ENCODE measurements at regions not wholly inside any gene's neighbourhood (a gene's known extent, or its start where the extent isn't known, plus 50 kb on each side); places are given as distances from the start of the nearest gene placed in this dataset.

GRCh38 chr7:109121599-109122300 is 552.1 kb downstream of the DNAJB9 start:
- DNase-seq (ENCODE audit: extremely low read depth in 1 of 2, low read depth in 1 of 2), result no peak

- no peak for DNase-seq (ENCODE audit: extremely low read depth in 1 of 2, low read depth in 1 of 2)
Measured at GRCh38 chr7:109125001-109125400, 555.3 kb downstream of the DNAJB9 start.

- no peak for DNase-seq (ENCODE audit: extremely low read depth in 1 of 2, low read depth in 1 of 2)
Measured at GRCh38 chr7:109126404-109127050, 556.9 kb downstream of the DNAJB9 start.

GRCh38 chr7:109127145-109127544 is 557.5 kb downstream of the DNAJB9 start:
- DNase-seq (ENCODE audit: extremely low read depth in 1 of 2, low read depth in 1 of 2), result no peak

- no peak for DNase-seq (ENCODE audit: extremely low read depth in 1 of 2, low read depth in 1 of 2)
Measured at GRCh38 chr7:109131141-109131540, 561.5 kb downstream of the DNAJB9 start.

GRCh38 chr7:109136893-109137292 is 567.2 kb downstream of the DNAJB9 start:
- no peak for DNase-seq (ENCODE audit: extremely low read depth in 1 of 2, low read depth in 1 of 2)

GRCh38 chr7:109154748-109155147 is 585.1 kb downstream of the DNAJB9 start:
- no peak for DNase-seq (ENCODE audit: extremely low read depth in 1 of 2, low read depth in 1 of 2)

GRCh38 chr7:109158246-109158645 is 588.6 kb downstream of the DNAJB9 start:
- DNase-seq (ENCODE audit: extremely low read depth in 1 of 2, low read depth in 1 of 2), result no peak

GRCh38 chr7:109176661-109177060 is 607.0 kb downstream of the DNAJB9 start:
- DNase-seq (ENCODE audit: extremely low read depth in 1 of 2, low read depth in 1 of 2), result no peak

- no peak for DNase-seq (ENCODE audit: extremely low read depth in 1 of 2, low read depth in 1 of 2)
Measured at GRCh38 chr7:109178342-109178741, 608.7 kb downstream of the DNAJB9 start.

- DNase-seq (ENCODE audit: extremely low read depth in 1 of 2, low read depth in 1 of 2), result no peak
Measured at GRCh38 chr7:109179601-109180000, 609.9 kb downstream of the DNAJB9 start.

- no peak for DNase-seq (ENCODE audit: extremely low read depth in 1 of 2, low read depth in 1 of 2)
Measured at GRCh38 chr7:109190766-109191398, 621.2 kb downstream of the DNAJB9 start.

- DNase-seq (ENCODE audit: extremely low read depth in 1 of 2, low read depth in 1 of 2), result no peak
Measured at GRCh38 chr7:109206196-109206595, 636.5 kb downstream of the DNAJB9 start.

GRCh38 chr7:109213081-109213480 is 643.4 kb downstream of the DNAJB9 start:
- no peak for DNase-seq (ENCODE audit: extremely low read depth in 1 of 2, low read depth in 1 of 2)

GRCh38 chr7:109215341-109215740 is 645.7 kb downstream of the DNAJB9 start:
- no peak for DNase-seq (ENCODE audit: extremely low read depth in 1 of 2, low read depth in 1 of 2)

GRCh38 chr7:109224100-109224499 is 654.4 kb downstream of the DNAJB9 start:
- DNase-seq (ENCODE audit: extremely low read depth in 1 of 2, low read depth in 1 of 2), result no peak

- DNase-seq (ENCODE audit: extremely low read depth in 1 of 2, low read depth in 1 of 2), result no peak
Measured at GRCh38 chr7:109226699-109227098, 657.0 kb downstream of the DNAJB9 start.

- no peak for DNase-seq (ENCODE audit: extremely low read depth in 1 of 2, low read depth in 1 of 2)
Measured at GRCh38 chr7:109235316-109235715, 665.6 kb downstream of the DNAJB9 start.

- no peak for DNase-seq (ENCODE audit: extremely low read depth in 1 of 2, low read depth in 1 of 2)
Measured at GRCh38 chr7:109246330-109247077, 676.8 kb downstream of the DNAJB9 start.

- no peak for DNase-seq (ENCODE audit: extremely low read depth in 1 of 2, low read depth in 1 of 2)
Measured at GRCh38 chr7:109256762-109257560, 687.3 kb downstream of the DNAJB9 start.

- no peak for DNase-seq (ENCODE audit: extremely low read depth in 1 of 2, low read depth in 1 of 2)
Measured at GRCh38 chr7:109259151-109259550, 689.5 kb downstream of the DNAJB9 start.
